Muscle layer of colon (tissue), 2 donors: ENCODE measurements at regions not wholly inside any gene's neighbourhood (a gene's known extent, or its start where the extent isn't known, plus 50 kb on each side); places are given as distances from the start of the nearest gene placed in this dataset.

Experiments used
- H3K27ac ChIP-seq: one replicate; pipeline ENCODE4 v1.7.0; 2013; ENCODE audit warnings: low read depth, mild to moderate bottlenecking, low read length, moderate library complexity
- H3K27me3 ChIP-seq, 2 donors: one replicate each; pipeline ENCODE4 v1.7.0; 2013; ENCODE audit warnings: low read length in 2 of 2, mild to moderate bottlenecking in 2 of 2; ENCODE audit not compliant: insufficient read depth in 2 of 2, control insufficient read depth in 1 of 2
- H3K36me3 ChIP-seq: one replicate; pipeline ENCODE4 v1.7.0; 2013; ENCODE audit warnings: mild to moderate bottlenecking, low read length; ENCODE audit not compliant: insufficient read depth
- H3K4me1 ChIP-seq: one replicate; pipeline ENCODE4 v1.7.0; 2013; ENCODE audit warnings: mild to moderate bottlenecking, low read length; ENCODE audit not compliant: insufficient read depth
- H3K4me3 ChIP-seq, 2 donors: one replicate each; pipeline ENCODE4 v1.7.0; 2013; ENCODE audit warnings: low read length in 2 of 2, low read depth in 1 of 2, mild to moderate bottlenecking in 1 of 2, moderate library complexity in 1 of 2
- H3K9ac ChIP-seq: one replicate; pipeline ENCODE4 v1.7.0; 2013; ENCODE audit warnings: low read length
- H3K9me3 ChIP-seq: one replicate; pipeline ENCODE4 v1.7.0; 2013; ENCODE audit warnings: mild to moderate bottlenecking, low read length
- donor health status: abdominal sarcoma.
- donor health status: Adenocarcinoma of cecum.

GRCh38 chr20:57791178-57791962 is 81.6 kb upstream of the PMEPA1 start:
- Histone ChIP-seq H3K27me3 (no peaks in the 10 kb centered on the region), H3K4me3 (no peak overlapping the region), H3K27ac (no peak overlapping the region), H3K36me3 (no peaks in the 10 kb centered on the region), H3K9me3 (no peaks in the 10 kb centered on the region), H3K9ac (no peak overlapping the region), H3K4me1 (no peaks in the 10 kb centered on the region)

DNA sequence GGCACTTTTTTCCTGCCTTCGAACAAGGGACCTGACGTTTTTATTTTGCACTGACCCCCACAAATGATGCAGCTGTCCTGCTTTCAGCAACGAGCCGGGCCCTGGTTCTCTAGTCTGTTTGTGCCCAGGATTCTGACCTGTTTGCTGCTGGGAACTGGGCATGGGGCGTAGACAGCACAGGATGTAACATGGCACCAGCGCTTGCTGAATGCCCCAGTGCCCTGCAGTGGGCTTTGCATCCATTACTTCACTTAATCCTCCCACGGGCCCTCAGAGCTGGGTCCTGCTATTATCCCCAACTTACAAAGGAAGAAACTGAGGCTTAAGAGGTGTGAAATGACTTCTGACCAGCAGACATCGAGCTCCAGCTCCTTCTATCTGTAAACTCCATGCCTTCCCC is 80.4 kb upstream of the PMEPA1 start:
- Histone ChIP-seq H3K9me3 (no peaks in the 10 kb centered on the region), H3K4me1 (no peaks in the 10 kb centered on the region), H3K27ac (no peak overlapping the region), H3K9ac (no peak overlapping the region), H3K36me3 (no peaks in the 10 kb centered on the region), H3K27me3 (no peaks in the 10 kb centered on the region), H3K4me3 (no peak overlapping the region)

DNA sequence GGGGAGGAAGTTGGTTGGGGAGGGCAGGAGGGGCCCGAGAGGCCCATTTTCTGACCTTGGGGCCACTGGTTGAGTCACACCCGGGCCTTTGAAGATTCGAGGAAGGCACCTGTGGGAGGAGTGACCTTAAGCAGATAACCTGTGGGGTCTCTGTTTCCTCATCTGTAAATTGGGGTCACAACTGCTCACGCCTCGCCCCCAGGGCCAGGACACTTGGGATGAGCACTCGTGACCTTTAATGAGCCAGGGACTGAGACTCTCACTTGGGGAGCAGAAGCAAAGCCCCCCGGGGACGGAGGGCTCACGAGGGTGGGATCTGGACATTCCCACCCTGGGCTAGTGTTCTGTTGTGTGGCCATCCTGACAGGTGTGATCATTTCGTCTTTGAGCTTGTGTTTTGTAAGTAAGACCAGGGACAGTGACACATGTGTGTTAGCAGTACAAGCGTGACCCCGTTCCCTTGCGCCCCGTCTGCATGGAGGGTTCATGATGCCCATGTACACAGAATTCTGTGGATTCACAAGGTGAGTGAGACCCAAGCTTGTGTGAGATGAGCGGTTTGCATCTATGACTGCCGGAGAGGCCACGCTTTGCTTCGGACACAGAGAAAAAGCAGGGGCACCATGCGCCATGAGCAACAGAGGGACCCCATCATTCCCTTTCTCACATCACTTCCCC is 79.3 kb upstream of the PMEPA1 start:
- no peaks in the 10 kb centered on the region for H3K9me3 ChIP-seq
- H3K4me3 ChIP-seq = no peak overlapping the region
- H3K27ac ChIP-seq = no peak overlapping the region
- H3K9ac ChIP-seq = no peak overlapping the region
- no peaks in the 10 kb centered on the region for H3K27me3 ChIP-seq
- H3K36me3 ChIP-seq = no peaks in the 10 kb centered on the region
- no peaks in the 10 kb centered on the region for H3K4me1 ChIP-seq

GRCh38 chr20:57787990-57788781 is 78.4 kb upstream of the PMEPA1 start:
- no peaks in the 10 kb centered on the region for H3K27me3 ChIP-seq

GRCh38 chr20:57787151-57787989 is 77.6 kb upstream of the PMEPA1 start:
- no peak overlapping the region for H3K27ac ChIP-seq

More at GRCh38 chr20:57787990-57788781, 78.4 kb upstream of the PMEPA1 start:
- no peaks in the 10 kb centered on the region for H3K4me1 ChIP-seq
- no peaks in the 10 kb centered on the region for H3K9me3 ChIP-seq
- H3K4me3 ChIP-seq = no peak overlapping the region
- H3K27ac ChIP-seq = no peak overlapping the region
- H3K9ac ChIP-seq = no peak overlapping the region
- no peaks in the 10 kb centered on the region for H3K36me3 ChIP-seq

GRCh38 chr20:57786304-57786932 is 76.6 kb upstream of the PMEPA1 start:
- Histone ChIP-seq H3K27ac (no peak overlapping the region), H3K36me3 (no peaks in the 10 kb centered on the region), H3K9ac (no peak overlapping the region), H3K9me3 (no peaks in the 10 kb centered on the region), H3K27me3 (no peaks in the 10 kb centered on the region), H3K4me1 (no peaks in the 10 kb centered on the region), H3K4me3 (no peak overlapping the region)

More at GRCh38 chr20:57787151-57787989, 77.6 kb upstream of the PMEPA1 start:
- no peaks in the 10 kb centered on the region for H3K36me3 ChIP-seq
- no peak overlapping the region for H3K4me3 ChIP-seq
- no peaks in the 10 kb centered on the region for H3K27me3 ChIP-seq
- no peaks in the 10 kb centered on the region for H3K4me1 ChIP-seq
- H3K9ac ChIP-seq = no peak overlapping the region
- no peaks in the 10 kb centered on the region for H3K9me3 ChIP-seq

DNA sequence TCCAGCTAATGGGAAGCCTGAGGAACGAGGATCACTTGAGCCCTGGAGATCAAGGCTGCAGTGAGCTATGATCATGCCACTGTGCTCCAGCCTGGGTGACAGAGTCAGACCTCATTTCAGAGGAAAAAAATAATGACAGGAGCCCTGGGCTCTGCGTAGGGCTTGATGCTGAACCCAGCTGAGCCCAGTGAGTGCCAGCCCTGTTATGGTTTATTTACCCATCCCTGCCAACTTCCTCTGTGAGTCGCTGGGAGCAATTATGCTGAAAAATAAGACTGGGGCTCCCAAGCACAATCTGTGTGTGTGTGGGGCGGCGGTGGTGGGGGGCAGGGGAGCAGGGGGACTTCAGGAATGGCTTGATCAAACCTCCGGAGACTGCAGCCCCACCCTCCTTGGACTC is 75.9 kb upstream of the PMEPA1 start:
- Histone ChIP-seq H3K4me1 (no peaks in the 10 kb centered on the region), H3K27me3 (no peaks in the 10 kb centered on the region), H3K9ac (no peak overlapping the region), H3K9me3 (no peaks in the 10 kb centered on the region), H3K36me3 (no peaks in the 10 kb centered on the region), H3K4me3 (no peak overlapping the region), H3K27ac (no peak overlapping the region)

DNA sequence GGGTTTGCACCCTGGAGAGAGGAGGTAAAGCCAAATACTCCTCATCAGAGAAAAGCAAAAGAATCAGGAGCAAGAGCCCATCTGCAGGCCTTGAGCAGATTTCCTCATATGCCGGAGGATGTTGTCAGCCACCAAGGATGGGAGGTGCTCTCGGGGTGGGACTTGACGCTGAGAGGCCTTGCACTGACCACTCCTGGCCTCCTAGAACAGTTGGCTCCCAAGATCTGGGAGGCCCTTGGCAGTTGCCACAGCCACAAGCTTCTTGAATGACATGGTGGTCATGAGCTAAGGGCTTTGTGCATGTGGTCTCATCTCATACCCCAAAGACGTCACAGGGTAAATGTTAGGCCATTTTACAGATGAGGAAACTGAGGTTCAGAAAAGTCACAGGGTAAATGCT is 75.2 kb upstream of the PMEPA1 start:
- H3K4me3 ChIP-seq = no peak overlapping the region
- H3K4me1 ChIP-seq = no peaks in the 10 kb centered on the region
- H3K9me3 ChIP-seq = no peaks in the 10 kb centered on the region
- H3K27ac ChIP-seq = no peak overlapping the region
- H3K36me3 ChIP-seq = no peaks in the 10 kb centered on the region
- no peaks in the 10 kb centered on the region for H3K27me3 ChIP-seq
- H3K9ac ChIP-seq = no peak overlapping the region

- Histone ChIP-seq H3K9ac (no peak overlapping the region), H3K36me3 (no peaks in the 10 kb centered on the region), H3K4me1 (no peaks in the 10 kb centered on the region), H3K27me3 (no peaks in the 10 kb centered on the region), H3K9me3 (no peaks in the 10 kb centered on the region), H3K27ac (no peak overlapping the region), H3K4me3 (no peak overlapping the region)
Measured at GRCh38 chr20:57783956-57784837, 74.4 kb upstream of the PMEPA1 start.

DNA sequence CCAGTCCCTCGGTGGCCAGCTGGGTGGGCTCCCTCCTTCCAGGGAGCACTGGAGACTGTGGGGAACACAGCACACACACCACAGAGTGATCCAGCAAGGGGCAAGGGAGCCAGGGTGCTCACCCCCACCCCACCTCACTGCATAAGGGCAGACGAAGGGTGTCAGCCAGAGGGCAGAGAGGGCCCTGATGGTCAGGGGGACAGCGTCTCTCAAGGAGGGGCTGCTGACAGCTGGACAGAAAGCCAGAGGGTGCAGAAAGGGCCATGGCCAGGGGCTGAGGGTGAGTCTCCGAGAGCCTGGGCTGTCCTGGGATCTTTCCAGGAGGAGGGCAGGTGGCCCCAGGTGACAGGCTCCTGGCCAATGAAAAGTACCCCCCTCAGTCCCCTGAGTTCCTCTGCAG is 73.4 kb upstream of the PMEPA1 start:
- Histone ChIP-seq H3K27me3 (no peaks in the 10 kb centered on the region), H3K4me1 (no peaks in the 10 kb centered on the region), H3K9me3 (no peaks in the 10 kb centered on the region), H3K9ac (no peak overlapping the region), H3K36me3 (no peaks in the 10 kb centered on the region), H3K27ac (no peak overlapping the region), H3K4me3 (no peak overlapping the region)
